ENCODE measurements at regions not wholly inside any gene's neighbourhood (a gene's known extent, or its start where the extent isn't known, plus 50 kb on each side); places are given as distances from the start of the nearest gene placed in this dataset.

DNA sequence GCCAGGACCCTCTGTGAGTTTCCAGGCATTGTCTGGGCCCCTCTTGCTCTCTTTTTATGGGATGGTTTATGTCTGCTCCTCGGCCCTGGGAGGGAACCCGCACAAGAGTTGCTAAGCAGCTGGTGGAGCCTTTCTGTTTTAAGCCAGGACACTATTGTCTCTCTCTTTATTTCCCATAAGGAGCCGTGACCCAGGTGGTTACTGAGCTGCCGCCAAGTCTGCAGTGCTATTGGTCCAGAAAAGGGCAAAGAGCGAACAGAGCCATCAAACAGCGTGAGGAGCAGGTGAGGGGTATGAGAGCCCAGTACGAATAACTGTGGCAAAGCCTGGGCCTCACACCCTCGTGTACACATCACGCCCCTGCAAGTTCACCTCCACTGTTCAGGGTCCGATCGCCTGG, 280.2 kb downstream of the SHQ1 start:
- H4K8ac ChIP-seq (replicated peaks; ENCODE audit: insufficient read length, low read depth, low read length), result no peak overlapping the region
- no peaks in the 10 kb centered on the region for H3K79me1 ChIP-seq (ENCODE audit: insufficient read depth, low read depth, low read length, poor library complexity, severe bottlenecking)
- H4K91ac ChIP-seq (ENCODE audit: insufficient read length, low read depth, low read length), result no peak overlapping the region
- no peaks in the 10 kb centered on the region for H3K79me2 ChIP-seq (ENCODE audit: insufficient read depth, low read length)
- WGBS (ENCODE audit: extremely low coverage, insufficient read length, low lambda C conversion rate), result no CpG with 5 or more reads among the region's 11 CpGs
- Mint-ChIP-seq H3K4me1 (peaks cover 7 to 23% of the 10 kb centered on the region in 2 experiments), H3K27me3 (ENCODE audit: low read depth) (no peaks in the 10 kb centered on the region; the same call in 1 of the 2 replicates), H3K36me3 (ENCODE audit: insufficient read depth in 1 of 3, low read depth in 3 of 3) (no peaks in the 10 kb centered on the region; a peak in 1 of 7 replicates), H3K27ac (no peak overlapping the region; a peak in 1 of 7 replicates), H3K9me3 (no peaks in the 10 kb centered on the region), H3K4me3 (no peak overlapping the region)
- no peak overlapping the region for H4K5ac ChIP-seq (ENCODE audit: insufficient read length, low read depth, low read length)
- no peak overlapping the region for H2AK5ac ChIP-seq (ENCODE audit: insufficient read length, low read length)
- TF ChIP-seq CTCF (conservative IDR thresholded peaks at IDR 0.05), result no peak
- no peak overlapping the region for H2BK12ac ChIP-seq (ENCODE audit: insufficient read length, low read depth, low read length)
- no peak overlapping the region for H3K23ac ChIP-seq (ENCODE audit: insufficient read length, low read depth, low read length)
- no peak overlapping the region for H2BK120ac ChIP-seq (ENCODE audit: low read depth, low read length, poor library complexity, severe bottlenecking)
- no peaks in the 10 kb centered on the region for H4K20me1 ChIP-seq (ENCODE audit: control insufficient read depth, insufficient read depth, insufficient read length)
- H2AFZ ChIP-seq (ENCODE audit: low read length), result no peak overlapping the region
- no peaks in the 10 kb centered on the region for H3K23me2 ChIP-seq (ENCODE audit: insufficient read length, low read depth, low read length, poor library complexity, severe bottlenecking)
- H2BK5ac ChIP-seq (ENCODE audit: insufficient read length, low read length), result no peak overlapping the region
- H3K27me3 ChIP-seq (ENCODE audit: insufficient read depth, low read length), result no peaks in the 10 kb centered on the region
- no peaks in the 10 kb centered on the region for H3K9me3 ChIP-seq (ENCODE audit: control insufficient read depth, low read depth, low read length)
- H3K27ac ChIP-seq (ENCODE audit: insufficient read length, low read depth, low read length), result no peak overlapping the region
- H3K4me2 ChIP-seq (ENCODE audit: insufficient read depth, insufficient read length, low read length), result no peak overlapping the region
- H2BK15ac ChIP-seq (ENCODE audit: low read depth, low read length), result no peak overlapping the region
- H3K14ac ChIP-seq (ENCODE audit: insufficient read depth, low read length), result no peak overlapping the region
- H3T11ph ChIP-seq (ENCODE audit: low read length), result no peak overlapping the region
- no peak overlapping the region for H3K9ac ChIP-seq (ENCODE audit: extremely low read depth, insufficient read length, low read length)
- H2BK20ac ChIP-seq (ENCODE audit: low read depth, low read length, poor library complexity, severe bottlenecking), result no peak overlapping the region
- H3K56ac ChIP-seq (ENCODE audit: insufficient read length, low read depth, low read length), result no peak overlapping the region
- H3K18ac ChIP-seq (ENCODE audit: insufficient read length, low read depth, low read length), result no peak overlapping the region
- no peak for DNase-seq
- H3K4ac ChIP-seq (ENCODE audit: low read depth, low read length), result no peak overlapping the region
- peaks cover 5% of the 10 kb centered on the region for H3K4me1 ChIP-seq (ENCODE audit: insufficient read depth, low read length)

Measured in H9 (cell line).